HepG2 (cell line): ENCODE measurements at regions not wholly inside any gene's neighbourhood (a gene's known extent, or its start where the extent isn't known, plus 50 kb on each side); places are given as distances from the start of the nearest gene placed in this dataset.

Experiments
- KLF11 ChIP-seq: IDR thresholded peaks from 2 replicates; pipeline ENCODE4 v1.6.1; 2016; ENCODE audit warnings: missing compliant biosample characterization
- MNT ChIP-seq: fragments of 450-650 bp; IDR thresholded peaks from 2 replicates; pipeline ENCODE4 v1.6.1; 2016
- PHF20 ChIP-seq: sonication (generic); formaldehyde crosslinking; IDR thresholded peaks from 2 replicates; pipeline ENCODE4 v1.5.0; 2020; ENCODE audit warnings: mild to moderate bottlenecking, missing genetic modification reagents
- ZBTB33 ChIP-seq: sonication (generic); formaldehyde crosslinking; IDR thresholded peaks from 2 replicates; pipeline ENCODE4 v1.4.0; 2020; ENCODE audit warnings: missing genetic modification reagents
- ZFP41 ChIP-seq: sonication (generic); formaldehyde crosslinking; IDR thresholded peaks from 2 replicates; pipeline ENCODE4 v1.4.0; 2020; ENCODE audit warnings: mild to moderate bottlenecking, missing genetic modification reagents, borderline replicate concordance
- ZNF17 ChIP-seq: sonication (generic); formaldehyde crosslinking; IDR thresholded peaks from 2 replicates; pipeline ENCODE4 v1.5.0; 2020; ENCODE audit warnings: mild to moderate bottlenecking, missing genetic modification reagents
- ZNF30 ChIP-seq: sonication (generic); formaldehyde crosslinking; IDR thresholded peaks from 2 replicates; pipeline ENCODE4 v1.5.0; 2020; ENCODE audit warnings: mild to moderate bottlenecking, missing genetic modification reagents
- ZNF331 ChIP-seq: sonication (generic); formaldehyde crosslinking; IDR thresholded peaks from 2 replicates; pipeline ENCODE4 v1.4.0; 2020; ENCODE audit warnings: missing genetic modification reagents
- ZNF383 ChIP-seq: sonication (generic); formaldehyde crosslinking; IDR thresholded peaks from 2 replicates; pipeline ENCODE4 v1.4.0; 2020; ENCODE audit warnings: missing genetic modification reagents, mild to moderate bottlenecking, borderline replicate concordance
- ZNF841 ChIP-seq: sonication (generic); formaldehyde crosslinking; IDR thresholded peaks from 2 replicates; pipeline ENCODE4 v1.8.1; 2023; ENCODE audit warnings: missing genetic modification reagents, borderline replicate concordance
- TF ChIP-seq, protein P1 (sequence below): sonication (generic); formaldehyde crosslinking; IDR thresholded peaks from 2 replicates; pipeline ENCODE4 v1.4.0; 2020; ENCODE audit warnings: mild to moderate bottlenecking, missing genetic modification reagents
- TF ChIP-seq, protein P2 (sequence below): sonication (generic); formaldehyde crosslinking; IDR thresholded peaks from 2 replicates; pipeline ENCODE4 v1.5.0; 2020; ENCODE audit warnings: mild to moderate bottlenecking, missing genetic modification reagents, borderline replicate concordance
- TF ChIP-seq, protein P3 (sequence below): sonication (generic); formaldehyde crosslinking; IDR thresholded peaks from 2 replicates; pipeline ENCODE4 v1.4.0; 2020; ENCODE audit warnings: missing genetic modification reagents

DNA sequence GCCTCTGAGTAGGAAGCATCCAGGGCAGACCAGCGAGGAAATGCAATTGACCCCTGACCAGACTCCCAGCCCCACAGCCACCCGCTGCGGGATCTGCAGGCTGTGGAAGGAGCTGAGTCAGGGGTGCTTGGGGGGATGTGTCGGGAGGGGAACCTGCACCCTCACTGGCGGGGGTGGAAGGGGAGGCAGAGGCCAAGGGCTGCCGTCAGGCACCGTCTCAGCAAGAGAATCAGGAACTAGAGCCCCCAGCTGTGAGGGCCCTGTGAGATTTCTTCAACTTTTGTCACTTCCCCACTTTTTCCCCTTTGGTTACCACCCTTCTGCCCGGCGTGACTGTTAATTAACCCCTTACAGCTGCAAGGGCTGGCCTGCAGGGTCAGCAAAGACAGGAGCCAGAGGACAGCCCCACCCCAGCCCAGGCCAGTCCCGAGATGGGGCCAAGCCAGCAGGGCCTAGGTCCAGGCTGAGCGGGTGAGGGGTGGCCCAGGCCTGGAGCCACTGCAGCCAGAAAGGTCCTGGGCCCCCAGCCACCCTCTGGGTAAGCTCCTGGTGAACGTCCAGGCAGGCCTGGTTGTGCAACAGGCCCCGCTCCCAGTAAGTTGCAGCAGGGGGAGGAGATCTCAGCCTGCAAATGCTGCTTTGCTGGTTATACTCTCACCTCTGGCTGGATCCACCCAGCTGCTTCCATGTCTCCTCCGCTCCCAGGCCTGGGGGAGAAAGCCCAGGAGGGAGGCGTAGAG lies 147.0 kb upstream of the ID2 start (continued):
- no peak for TF ChIP-seq ZNF841 (CRISPR knock-in tag)
- TF ChIP-seq ZNF331 = peak; percentile 31; the same call in 1 of the 2 replicates
- no peak for TF ChIP-seq ZNF30
- TF ChIP-seq MNT = no peak
- TF ChIP-seq, protein P1, sequence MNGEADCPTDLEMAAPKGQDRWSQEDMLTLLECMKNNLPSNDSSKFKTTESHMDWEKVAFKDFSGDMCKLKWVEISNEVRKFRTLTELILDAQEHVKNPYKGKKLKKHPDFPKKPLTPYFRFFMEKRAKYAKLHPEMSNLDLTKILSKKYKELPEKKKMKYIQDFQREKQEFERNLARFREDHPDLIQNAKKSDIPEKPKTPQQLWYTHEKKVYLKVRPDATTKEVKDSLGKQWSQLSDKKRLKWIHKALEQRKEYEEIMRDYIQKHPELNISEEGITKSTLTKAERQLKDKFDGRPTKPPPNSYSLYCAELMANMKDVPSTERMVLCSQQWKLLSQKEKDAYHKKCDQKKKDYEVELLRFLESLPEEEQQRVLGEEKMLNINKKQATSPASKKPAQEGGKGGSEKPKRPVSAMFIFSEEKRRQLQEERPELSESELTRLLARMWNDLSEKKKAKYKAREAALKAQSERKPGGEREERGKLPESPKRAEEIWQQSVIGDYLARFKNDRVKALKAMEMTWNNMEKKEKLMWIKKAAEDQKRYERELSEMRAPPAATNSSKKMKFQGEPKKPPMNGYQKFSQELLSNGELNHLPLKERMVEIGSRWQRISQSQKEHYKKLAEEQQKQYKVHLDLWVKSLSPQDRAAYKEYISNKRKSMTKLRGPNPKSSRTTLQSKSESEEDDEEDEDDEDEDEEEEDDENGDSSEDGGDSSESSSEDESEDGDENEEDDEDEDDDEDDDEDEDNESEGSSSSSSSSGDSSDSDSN (CRISPR knock-in tag) = peak; percentile 67
- no peak for TF ChIP-seq ZNF383 (CRISPR knock-in tag)
- no peak for TF ChIP-seq ZBTB33 (CRISPR knock-in tag)
- TF ChIP-seq ZNF17 (CRISPR knock-in tag) = no peak
- TF ChIP-seq ZFP41 (CRISPR knock-in tag) = no peak
- 0 out of 2 replicates have a peak, but pooled peaks have one; percentile 33 for TF ChIP-seq PHF20 (CRISPR knock-in tag)
- TF ChIP-seq, protein P2, sequence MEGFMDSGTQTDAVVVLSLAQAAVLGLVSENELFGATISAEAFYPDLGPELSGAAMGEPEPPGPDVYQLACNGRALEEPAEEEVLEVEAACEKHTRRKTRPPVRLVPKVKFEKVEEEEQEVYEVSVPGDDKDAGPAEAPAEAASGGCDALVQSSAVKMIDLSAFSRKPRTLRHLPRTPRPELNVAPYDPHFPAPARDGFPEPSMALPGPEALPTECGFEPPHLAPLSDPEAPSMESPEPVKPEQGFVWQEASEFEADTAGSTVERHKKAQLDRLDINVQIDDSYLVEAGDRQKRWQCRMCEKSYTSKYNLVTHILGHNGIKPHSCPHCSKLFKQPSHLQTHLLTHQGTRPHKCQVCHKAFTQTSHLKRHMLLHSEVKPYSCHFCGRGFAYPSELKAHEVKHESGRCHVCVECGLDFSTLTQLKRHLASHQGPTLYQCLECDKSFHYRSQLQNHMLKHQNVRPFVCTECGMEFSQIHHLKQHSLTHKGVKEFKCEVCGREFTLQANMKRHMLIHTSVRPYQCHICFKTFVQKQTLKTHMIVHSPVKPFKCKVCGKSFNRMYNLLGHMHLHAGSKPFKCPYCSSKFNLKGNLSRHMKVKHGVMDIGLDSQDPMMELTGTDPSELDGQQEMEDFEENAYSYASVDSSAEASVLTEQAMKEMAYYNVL (CRISPR knock-in tag) = peak; percentile 47; the same call in 1 of the 2 replicates
- TF ChIP-seq KLF11 = no peak
- TF ChIP-seq, protein P3, sequence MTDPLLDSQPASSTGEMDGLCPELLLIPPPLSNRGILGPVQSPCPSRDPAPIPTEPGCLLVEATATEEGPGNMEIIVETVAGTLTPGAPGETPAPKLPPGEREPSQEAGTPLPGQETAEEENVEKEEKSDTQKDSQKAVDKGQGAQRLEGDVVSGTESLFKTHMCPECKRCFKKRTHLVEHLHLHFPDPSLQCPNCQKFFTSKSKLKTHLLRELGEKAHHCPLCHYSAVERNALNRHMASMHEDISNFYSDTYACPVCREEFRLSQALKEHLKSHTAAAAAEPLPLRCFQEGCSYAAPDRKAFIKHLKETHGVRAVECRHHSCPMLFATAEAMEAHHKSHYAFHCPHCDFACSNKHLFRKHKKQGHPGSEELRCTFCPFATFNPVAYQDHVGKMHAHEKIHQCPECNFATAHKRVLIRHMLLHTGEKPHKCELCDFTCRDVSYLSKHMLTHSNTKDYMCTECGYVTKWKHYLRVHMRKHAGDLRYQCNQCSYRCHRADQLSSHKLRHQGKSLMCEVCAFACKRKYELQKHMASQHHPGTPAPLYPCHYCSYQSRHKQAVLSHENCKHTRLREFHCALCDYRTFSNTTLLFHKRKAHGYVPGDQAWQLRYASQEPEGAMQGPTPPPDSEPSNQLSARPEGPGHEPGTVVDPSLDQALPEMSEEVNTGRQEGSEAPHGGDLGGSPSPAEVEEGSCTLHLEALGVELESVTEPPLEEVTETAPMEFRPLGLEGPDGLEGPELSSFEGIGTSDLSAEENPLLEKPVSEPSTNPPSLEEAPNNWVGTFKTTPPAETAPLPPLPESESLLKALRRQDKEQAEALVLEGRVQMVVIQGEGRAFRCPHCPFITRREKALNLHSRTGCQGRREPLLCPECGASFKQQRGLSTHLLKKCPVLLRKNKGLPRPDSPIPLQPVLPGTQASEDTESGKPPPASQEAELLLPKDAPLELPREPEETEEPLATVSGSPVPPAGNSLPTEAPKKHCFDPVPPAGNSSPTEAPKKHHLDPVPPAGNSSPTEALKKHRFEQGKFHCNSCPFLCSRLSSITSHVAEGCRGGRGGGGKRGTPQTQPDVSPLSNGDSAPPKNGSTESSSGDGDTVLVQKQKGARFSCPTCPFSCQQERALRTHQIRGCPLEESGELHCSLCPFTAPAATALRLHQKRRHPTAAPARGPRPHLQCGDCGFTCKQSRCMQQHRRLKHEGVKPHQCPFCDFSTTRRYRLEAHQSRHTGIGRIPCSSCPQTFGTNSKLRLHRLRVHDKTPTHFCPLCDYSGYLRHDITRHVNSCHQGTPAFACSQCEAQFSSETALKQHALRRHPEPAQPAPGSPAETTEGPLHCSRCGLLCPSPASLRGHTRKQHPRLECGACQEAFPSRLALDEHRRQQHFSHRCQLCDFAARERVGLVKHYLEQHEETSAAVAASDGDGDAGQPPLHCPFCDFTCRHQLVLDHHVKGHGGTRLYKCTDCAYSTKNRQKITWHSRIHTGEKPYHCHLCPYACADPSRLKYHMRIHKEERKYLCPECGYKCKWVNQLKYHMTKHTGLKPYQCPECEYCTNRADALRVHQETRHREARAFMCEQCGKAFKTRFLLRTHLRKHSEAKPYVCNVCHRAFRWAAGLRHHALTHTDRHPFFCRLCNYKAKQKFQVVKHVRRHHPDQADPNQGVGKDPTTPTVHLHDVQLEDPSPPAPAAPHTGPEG (CRISPR knock-in tag) = no peak
